ENCODE measurements at regions not wholly inside any gene's neighbourhood (a gene's known extent, or its start where the extent isn't known, plus 50 kb on each side); places are given as distances from the start of the nearest gene placed in this dataset.

GRCh38 chr14:29042551-29042950 is 276.0 kb downstream of the FOXG1 start:
- DNase-seq: no peak

DNA sequence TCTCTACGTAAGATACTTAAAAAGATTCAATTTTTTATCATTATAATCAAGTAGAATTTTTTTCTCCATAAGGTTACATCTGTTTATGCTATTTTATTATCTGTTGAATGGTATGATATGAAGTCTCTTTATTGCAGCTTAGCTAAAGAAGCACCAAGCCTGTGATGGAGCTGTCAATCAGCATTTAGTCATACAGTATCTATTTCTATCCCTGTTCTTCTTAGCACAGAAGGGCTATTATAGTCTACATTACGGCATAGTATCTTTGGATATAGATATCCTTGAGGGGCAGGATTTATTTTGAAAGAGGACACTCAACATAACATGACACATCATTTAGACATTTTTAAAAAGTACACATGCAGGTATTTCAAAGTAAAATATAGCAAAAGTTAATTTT is 277.1 kb downstream of the FOXG1 start:
- DNase-seq: no peak

DNA sequence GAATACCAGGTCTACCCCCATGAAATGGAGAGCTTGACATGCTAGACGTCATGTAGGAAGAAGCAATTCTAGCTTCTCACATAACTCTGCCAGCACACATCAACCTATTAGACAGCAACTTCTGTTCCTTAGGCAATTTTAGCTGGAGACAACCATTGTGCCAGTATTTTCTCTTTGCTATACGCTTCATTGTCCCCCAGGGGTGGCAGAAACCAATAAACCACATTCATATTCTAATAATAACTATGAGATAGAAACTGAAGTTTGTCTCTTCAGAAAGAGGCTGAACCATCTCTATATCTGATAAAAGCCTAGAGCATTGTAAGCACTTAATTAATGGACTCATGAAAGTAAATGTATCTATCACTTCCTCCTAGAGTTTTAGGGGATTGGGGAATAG is 278.6 kb downstream of the FOXG1 start:
- DNase-seq: no peak

DNA sequence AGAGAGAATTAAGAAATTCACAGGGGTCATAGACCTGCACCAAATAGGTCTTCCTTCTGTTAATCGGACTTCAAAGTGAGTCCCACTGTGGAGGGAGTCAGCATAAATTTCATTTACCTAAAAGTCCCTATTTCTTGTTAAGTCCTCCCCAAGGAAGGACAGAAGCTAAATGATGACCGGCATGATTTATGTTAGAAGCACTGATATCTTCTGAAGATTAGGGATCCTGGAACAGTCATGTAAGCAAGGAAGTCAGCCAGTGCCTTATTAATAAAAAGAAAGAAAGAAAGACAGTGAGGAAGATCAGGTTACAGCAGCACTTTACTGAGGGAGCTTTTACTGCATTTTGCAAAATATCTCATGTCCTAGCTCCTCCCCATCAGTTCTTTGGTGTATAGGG is 287.5 kb downstream of the FOXG1 start:
- no peak for DNase-seq

DNA sequence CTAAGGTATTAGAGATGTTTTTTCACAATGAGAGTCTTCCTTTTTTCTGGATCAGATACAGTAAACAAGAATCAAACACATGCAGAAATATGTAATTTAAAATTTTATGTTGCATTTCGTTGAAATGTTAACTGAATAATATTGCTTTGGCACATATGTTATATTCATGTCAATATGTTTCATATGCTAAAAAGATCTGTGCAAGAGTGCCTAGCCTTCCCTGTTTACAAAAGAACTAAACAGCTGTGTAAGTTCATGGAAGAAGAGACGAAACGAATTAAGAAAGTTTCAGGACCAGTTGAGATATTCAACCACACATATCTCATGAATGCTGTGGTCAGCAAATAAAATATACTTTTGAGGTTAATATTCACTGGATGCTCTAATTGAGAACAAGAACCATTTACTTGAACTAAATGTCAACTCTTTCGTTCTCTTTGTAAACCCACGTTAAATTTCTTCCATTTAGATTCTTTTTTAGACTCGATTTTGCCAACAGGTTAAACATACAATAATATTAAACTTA is 289.5 kb downstream of the FOXG1 start:
- DNase-seq: no peak

- no peak for DNase-seq
Observed at GRCh38 chr14:29061702-29062101, 295.1 kb downstream of the FOXG1 start.

DNA sequence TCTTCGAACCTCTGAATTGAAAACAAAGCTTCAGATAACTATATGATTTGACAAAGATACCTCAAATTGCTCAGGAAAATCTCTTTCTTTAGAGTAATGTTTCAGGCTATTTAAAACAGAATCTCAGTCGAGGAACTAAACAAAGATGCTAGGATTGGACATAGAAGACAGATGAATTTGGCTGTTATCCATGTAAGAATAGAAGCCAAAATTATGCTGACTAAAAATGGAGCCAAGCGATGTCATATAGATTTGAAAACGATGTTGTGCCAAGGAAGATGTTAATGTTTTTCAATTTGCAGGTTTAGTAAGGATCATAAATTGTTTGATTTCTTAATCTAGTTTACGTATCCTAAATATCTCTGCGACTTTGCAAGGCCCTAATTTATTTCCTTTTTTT is 295.9 kb downstream of the FOXG1 start:
- DNase-seq: no peak

DNA sequence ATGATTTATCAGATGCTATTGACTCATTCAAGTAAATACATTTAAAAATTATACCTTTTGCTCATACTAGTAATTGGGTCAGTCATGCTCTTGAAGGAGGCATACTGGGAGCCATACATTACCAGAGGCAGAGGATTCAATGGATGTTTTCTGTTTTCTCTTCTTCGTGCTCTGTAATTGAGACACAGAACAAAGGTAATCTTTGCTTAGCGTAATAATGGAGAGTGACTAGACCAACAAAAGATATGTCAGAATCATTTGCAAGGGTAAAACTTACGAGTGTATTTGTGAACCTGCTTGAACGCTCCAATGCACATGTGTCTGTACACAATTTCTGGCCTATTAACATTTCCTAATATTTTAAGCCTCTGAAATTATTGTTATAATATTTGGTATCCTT is 296.4 kb downstream of the FOXG1 start:
- peak; percentile 87 for DNase-seq

GRCh38 chr14:29064305-29064900 is 297.8 kb downstream of the FOXG1 start:
- DNase-seq: no peak

DNA sequence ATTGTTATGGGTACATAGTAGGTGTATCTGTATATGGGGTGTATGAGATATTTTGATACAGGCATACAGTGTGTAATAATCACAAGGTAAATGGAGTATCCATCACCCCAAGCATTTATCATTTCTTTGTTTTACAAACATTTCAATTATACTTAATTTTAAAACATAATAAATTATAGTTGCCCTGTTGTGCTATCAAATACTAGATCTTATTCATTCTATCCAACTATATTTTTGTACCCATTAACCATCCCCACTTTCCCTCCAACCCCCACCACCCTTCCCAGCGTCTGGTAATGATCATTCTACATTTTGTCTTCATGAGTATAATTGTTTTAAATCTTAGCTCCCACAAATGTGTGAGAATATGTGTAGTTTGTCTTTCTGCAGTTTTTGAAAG is 302.6 kb downstream of the FOXG1 start:
- DNase-seq: no peak

GRCh38 chr14:29075761-29076160 is 309.2 kb downstream of the FOXG1 start:
- no peak for DNase-seq

- no peak for DNase-seq
Observed at GRCh38 chr14:29077916-29078315, 311.3 kb downstream of the FOXG1 start.

- no peak for DNase-seq
Observed at GRCh38 chr14:29078810-29079522, 312.4 kb downstream of the FOXG1 start.

GRCh38 chr14:29085546-29085945 is 319.0 kb downstream of the FOXG1 start:
- DNase-seq: no peak

- no peak for DNase-seq
Observed at GRCh38 chr14:29089849-29090248, 323.3 kb downstream of the FOXG1 start.

GRCh38 chr14:29092121-29092520 is 325.5 kb downstream of the FOXG1 start:
- DNase-seq: no peak

- no peak for DNase-seq
Observed at GRCh38 chr14:29097476-29097875, 330.9 kb downstream of the FOXG1 start.

DNA sequence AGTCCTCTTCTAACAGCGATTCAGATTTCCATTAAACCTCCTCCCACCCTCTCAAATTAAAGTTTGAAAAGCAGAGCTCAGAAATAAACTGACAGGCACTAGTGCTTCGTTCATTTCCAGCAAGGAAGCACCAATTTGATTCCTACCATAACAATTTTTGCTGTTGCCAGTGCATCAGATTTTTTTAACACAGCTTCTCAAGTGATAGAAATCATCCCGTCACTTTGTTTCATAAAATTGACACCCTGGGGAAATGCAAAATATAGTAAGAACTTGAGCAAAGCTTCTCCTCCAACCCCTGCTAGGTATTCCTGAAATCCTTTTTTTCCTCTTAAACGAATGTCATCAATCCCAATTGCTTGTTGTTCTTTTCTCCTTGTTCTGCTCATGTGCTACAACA is 332.1 kb downstream of the FOXG1 start:
- no peak for DNase-seq

- DNase-seq: no peak
Observed at GRCh38 chr14:29102266-29102665, 335.7 kb downstream of the FOXG1 start.

DNA sequence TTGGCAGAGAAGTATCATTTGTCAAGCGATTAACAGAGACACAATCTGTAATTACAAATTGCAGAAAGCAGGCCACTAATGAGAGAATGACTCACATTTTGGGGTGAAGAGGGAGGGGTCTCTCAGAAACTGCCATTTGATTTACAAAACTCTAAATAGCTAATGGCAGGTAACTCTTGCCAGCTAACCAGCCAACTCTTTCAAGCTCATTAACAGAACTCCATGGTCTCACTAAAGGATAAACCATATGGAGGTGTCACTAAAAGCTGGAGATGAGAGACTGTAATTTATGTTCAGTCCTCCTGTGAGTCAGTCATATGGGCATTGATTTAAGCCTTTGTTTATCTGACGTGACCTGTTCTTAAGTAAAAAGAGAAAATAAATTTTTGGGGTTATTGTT is 336.4 kb downstream of the FOXG1 start:
- DNase-seq: peak; percentile 23

- no peak for DNase-seq
Observed at GRCh38 chr14:29108908-29109307, 342.3 kb downstream of the FOXG1 start.

DNA sequence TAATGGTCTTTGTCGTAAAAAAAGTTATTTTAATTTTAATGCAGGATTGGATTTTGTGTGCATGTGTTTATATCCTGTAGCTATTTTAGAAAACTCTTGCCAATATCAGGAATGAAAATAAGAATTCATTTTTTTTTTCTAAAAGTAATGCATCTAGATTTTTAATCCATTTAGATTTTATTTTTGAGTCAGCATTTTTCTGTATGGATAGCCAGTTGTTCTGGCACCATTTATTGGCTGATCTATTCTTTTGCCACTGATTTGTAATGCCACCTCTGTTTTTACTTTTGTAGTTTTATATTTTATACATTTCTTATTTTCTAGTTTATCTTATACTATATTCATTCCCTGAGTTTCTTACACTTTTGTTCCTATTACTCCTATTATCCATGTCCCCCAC is 343.0 kb downstream of the FOXG1 start:
- DNase-seq: no peak

- no peak for DNase-seq
Observed at GRCh38 chr14:29111554-29111953, 345.0 kb downstream of the FOXG1 start.

DNA sequence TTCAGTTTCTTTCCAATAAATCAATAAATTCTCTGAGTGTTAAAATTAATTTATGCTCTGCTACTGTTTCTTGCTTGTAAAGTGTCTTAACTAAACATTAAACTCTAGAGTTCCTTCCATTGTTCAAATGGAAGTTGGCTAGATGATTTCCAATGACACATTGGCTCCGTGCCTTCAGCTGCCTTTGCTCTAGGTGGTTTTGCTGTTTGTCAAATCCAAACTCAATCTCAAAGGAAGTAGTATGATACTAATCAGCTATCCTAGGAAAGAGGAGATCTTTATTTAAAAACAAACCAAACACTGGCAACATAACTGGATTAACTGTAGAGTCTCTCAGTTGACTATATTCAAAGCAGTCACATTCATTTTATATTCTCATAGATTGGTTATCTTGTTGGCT is 356.4 kb downstream of the FOXG1 start:
- DNase-seq: no peak

- no peak for DNase-seq
Observed at GRCh38 chr14:29126361-29126760, 359.8 kb downstream of the FOXG1 start.
